GM12873 (cell line): ENCODE measurements at regions not wholly inside any gene's neighbourhood (a gene's known extent, or its start where the extent isn't known, plus 50 kb on each side); places are given as distances from the start of the nearest gene placed in this dataset.

Experiments used
- TF ChIP-seq, protein P1 (sequence below): IDR thresholded peaks from 2 replicates; pipeline ENCODE4 v1.5.1; 2012; ENCODE audit warnings: low read depth, mild to moderate bottlenecking, moderate library complexity, low read length, control low read depth; ENCODE audit not compliant: insufficient read depth; ENCODE audit errors: missing control alignments

DNA sequence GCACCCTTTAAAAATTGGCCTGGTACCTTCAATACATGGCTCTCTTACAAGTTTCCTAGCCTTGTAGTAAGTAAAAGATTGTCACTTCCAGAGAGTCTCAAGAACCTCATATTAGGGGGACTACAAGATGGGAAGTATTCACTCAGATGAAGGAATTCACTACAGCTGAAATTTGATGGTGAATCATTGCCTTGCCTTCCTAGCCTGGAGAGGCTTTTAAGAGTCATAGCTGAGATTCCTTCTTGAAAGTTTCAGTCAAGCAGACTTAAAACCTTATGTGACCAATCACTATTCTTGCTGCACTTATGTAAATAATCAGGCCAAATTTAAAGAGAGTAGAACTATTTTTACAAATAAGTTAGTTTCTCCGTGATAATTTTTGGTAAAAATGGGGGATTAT lies 451.6 kb downstream of the TRHDE start:
- TF ChIP-seq, protein P1, sequence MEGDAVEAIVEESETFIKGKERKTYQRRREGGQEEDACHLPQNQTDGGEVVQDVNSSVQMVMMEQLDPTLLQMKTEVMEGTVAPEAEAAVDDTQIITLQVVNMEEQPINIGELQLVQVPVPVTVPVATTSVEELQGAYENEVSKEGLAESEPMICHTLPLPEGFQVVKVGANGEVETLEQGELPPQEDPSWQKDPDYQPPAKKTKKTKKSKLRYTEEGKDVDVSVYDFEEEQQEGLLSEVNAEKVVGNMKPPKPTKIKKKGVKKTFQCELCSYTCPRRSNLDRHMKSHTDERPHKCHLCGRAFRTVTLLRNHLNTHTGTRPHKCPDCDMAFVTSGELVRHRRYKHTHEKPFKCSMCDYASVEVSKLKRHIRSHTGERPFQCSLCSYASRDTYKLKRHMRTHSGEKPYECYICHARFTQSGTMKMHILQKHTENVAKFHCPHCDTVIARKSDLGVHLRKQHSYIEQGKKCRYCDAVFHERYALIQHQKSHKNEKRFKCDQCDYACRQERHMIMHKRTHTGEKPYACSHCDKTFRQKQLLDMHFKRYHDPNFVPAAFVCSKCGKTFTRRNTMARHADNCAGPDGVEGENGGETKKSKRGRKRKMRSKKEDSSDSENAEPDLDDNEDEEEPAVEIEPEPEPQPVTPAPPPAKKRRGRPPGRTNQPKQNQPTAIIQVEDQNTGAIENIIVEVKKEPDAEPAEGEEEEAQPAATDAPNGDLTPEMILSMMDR: no peak

DNA sequence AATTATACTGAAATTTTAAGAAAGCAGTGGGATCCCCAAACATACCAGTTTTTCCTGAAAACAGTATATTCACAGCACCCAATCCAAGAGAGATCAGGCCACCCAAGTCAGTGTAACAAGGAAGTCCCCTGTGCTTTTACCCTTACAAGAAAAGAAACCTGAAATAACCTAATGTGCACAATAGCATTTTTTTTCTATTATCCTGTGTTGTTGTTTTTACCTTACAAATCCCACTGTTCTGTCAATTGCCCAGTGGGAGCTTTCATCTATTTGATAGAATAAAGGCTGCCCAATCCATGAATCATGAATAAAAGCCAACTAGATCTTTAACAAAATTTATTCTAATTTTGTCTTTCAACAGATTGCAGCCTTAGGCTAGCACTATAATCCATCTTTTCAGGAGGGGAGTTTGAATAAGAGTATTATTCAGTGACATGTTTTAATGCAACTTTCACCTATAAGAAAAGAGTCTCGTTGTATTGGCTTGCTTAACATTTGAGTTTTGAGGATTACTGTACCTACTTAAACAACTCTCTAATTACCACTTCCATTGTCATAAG lies 457.4 kb downstream of the TRHDE start:
- TF ChIP-seq, protein P1: no peak

- TF ChIP-seq, protein P1: no peak
These were observed 462.4 kb downstream of the TRHDE start for GRCh38 chr12:72734581-72734980.

- TF ChIP-seq, protein P1: no peak
These were observed 466.6 kb downstream of the TRHDE start for GRCh38 chr12:72738811-72739210.

- TF ChIP-seq, protein P1: no peak
These were observed 467.9 kb downstream of the TRHDE start for GRCh38 chr12:72740064-72740463.

- TF ChIP-seq, protein P1: no peak
These were observed 470.4 kb downstream of the TRHDE start for GRCh38 chr12:72742568-72742967.

GRCh38 chr12:72746048-72746447 lies 473.9 kb downstream of the TRHDE start:
- TF ChIP-seq, protein P1: no peak
